Stimulated activated CD4-positive, alpha-beta T cell treated with anti-CD3 and anti-CD28 coated beads, Interleukin-2, amount 100 ng/mL, for 4 hours (primary cell): ENCODE measurements at regions not wholly inside any gene's neighbourhood (a gene's known extent, or its start where the extent isn't known, plus 50 kb on each side); places are given as distances from the start of the nearest gene placed in this dataset.
A peak's percentile ranks its signal among the peaks of the same experiment; 100 is the strongest.

Experiments
- DNase-seq: peaks from one replicate; pipeline ENCODE4 v3.0.0-alpha.2; 2020; ENCODE audit warnings: low read depth

DNA sequence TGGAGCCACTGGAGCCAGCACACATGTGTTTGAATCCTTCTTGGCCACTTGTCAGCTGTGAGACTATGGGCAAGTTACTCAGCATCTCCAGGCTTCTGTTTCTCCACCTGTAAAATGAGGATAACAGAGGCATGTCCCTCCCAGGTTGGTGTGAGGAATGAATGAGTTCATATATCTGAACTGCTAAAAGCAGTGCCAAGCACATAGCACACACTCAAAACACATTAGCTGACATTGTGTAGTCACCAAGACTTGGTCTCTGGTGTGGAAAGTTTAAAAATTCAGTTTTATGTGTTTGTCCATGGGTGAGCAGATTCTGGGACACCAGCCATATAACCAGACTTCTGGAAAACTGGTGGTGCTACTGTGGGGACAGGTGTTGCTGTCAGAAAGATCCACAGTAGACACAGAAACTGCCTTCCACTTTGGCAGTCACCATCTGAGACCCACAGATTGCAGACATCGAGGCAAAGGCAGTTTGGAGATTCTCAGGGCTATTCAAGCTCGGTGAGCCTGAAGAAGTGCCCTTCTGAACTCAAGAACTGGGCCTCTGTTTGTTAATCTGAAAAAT is 115.8 kb downstream of the MRPL14 start:
- no peak for DNase-seq

DNA sequence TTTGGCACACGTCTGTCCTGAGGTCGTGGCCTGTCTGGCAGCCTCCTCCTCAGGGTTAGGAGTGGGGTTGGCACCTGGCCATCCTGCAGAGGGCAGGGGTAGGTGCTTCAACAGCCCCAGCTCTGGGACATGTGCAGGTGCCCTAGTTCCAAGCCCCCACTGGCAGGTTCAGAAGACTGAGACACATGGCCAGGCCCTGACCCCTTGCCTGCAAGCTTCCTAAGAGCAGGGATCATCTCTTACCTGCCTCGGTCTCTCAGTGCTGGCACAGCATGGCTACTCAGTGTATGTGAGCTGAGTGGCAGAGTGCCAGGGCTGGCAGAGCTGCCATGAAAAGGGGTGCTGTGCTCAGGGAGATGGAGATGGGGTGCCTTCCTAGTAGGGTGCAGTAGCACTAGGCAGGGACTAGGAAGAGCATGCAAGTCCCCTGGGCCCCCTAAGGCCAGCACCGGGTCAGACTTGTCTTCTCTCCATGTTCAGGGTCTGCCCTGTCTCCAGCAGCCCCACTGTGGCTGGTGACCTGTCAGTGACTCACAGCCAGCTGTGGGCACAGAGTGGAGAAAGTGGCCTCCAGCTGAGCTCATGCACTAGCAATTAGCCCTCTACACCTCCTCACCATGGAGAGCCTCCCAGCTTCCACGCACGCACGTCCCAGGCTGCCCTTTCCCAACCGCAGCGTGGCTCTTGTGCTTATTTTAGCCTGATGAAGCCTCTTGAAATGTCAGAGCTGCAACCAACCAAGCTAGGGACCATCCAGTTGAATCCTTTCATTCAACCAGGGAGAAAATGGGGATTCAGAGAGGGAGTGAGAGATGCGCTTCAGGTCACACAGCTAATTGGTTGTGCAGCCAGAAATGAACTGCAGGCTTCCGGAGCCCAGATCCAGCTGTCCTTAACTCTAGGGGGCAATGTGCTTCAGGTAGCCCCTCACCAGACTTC is 116.6 kb downstream of the MRPL14 start:
- no peak for DNase-seq

DNA sequence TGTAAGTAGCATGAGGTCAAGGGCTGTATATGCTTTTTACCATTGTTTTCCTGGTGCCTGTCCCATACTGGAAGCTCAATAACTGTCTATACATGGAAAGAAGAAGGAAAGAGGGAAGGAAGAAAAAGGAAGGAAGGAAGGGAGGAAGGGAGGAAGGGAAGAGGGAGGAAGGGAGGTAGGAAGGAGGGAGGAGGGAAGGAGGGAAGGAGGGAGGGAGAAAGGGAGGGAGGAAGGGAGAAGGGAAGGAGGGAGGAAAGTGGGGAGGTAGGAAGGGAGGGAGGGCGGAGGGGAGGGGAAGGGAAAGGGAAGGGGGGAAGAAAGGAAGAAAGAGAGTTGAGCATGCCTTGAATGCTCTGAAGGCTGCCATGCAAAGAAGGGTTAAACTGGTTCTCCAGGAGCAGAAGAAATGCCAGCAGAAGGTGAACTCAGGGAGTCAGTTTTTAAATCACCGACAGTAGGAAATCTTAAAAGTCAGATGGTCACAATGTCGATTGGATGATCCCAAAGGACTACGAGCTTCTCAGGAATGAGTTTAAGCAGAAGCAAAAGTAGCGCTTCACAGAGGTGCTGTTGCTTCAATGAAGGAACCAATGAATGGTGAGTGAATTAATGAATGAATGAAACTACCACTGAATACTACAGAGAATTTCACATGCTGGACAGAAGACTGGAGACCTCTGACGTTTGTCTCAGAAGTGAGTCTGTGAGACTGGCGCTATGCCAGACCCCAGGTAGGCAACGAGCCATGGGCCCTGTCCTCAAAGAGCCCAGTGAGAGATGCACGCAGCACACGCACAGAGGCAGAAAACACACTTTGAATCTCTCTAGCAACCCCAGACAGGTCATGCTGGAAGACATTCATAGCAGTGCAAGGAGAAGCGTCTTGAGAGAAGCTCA is 117.6 kb downstream of the MRPL14 start:
- DNase-seq: no peak

DNA sequence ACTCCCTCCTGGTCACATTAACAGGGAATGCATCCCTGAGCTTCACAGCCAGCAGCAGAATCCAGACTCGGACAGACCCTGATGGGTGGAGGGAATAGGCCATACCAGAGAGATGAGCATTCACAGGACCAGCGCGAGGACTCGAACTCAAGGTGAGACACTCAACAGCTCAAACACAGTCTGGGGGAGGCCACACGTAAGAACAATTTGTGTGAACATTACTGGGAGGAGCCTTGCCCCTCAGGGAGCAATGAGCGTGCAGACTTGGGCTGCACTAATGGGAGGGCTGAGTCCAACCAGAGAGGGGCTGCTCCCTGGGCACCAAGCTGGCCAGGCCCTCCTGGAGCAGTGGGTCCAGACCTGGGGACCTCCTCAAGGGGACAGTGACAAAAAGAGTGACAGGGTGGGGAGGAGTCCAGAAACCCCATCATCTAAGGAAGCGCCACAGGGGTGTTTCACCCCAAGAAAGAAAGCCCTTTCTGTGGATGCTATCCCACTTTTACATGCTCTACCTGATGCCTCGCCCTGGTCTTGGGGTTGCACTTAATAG is 118.4 kb downstream of the MRPL14 start:
- no peak for DNase-seq

DNA sequence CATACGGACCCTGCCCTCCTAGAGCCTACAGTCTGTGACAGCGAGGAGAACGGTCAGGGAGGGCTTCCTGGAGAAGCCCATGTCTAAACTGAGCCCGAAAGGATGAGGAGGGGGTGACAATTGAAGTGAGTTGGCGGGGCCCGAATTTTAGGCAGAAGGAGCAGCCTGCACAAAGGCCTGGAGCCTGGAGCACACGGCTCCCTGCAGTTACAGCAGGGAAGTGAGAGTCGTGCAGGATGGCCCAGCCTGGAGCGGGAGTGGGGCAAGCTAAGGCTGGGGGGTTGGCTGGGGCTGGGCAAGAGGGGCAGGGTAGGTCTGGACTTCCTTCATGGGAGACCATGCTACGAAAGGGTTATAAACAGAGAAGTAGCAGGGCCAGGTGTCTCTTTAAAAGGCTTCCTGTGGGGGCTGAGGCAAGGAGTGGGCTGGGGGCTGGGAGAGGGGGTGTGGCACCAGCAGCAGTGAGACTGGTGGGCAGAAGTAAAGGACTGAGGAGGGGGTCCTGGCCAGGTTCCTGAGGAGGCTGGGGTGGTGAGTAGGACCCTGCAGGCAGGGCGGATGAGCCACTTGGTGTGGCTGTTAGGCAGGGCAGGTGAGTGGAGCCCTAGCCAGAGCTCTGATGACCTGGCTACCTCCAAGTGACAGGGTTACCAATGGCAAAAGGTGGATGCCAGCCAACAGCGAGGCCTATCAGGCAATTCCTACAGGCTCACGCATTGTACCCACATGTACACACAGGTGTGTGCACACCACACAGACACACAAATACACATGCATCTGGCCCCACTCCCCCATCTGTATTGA is 119.2 kb downstream of the MRPL14 start:
- no peak for DNase-seq

DNA sequence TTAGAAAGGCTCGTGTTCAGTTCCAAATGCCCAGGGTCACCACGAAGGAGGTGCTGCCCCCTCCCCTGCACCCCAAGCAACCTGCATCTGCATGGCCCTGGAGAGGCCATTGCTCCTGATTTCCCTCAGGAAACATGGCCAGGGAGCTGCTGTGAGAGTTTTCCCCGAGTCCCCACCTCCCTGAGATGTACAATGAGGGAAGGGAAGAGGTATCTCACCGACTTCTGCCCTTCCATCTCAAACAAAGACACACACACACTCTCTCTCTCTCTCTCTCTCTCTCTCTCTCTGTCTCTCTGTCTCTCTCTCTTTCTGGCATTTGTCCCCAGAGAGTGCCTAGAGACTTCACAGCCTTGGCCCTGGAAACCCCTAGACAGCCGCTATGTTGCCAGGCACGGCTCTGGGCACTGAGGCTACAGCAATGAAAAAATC is 120.4 kb downstream of the MRPL14 start:
- DNase-seq: no peak

DNA sequence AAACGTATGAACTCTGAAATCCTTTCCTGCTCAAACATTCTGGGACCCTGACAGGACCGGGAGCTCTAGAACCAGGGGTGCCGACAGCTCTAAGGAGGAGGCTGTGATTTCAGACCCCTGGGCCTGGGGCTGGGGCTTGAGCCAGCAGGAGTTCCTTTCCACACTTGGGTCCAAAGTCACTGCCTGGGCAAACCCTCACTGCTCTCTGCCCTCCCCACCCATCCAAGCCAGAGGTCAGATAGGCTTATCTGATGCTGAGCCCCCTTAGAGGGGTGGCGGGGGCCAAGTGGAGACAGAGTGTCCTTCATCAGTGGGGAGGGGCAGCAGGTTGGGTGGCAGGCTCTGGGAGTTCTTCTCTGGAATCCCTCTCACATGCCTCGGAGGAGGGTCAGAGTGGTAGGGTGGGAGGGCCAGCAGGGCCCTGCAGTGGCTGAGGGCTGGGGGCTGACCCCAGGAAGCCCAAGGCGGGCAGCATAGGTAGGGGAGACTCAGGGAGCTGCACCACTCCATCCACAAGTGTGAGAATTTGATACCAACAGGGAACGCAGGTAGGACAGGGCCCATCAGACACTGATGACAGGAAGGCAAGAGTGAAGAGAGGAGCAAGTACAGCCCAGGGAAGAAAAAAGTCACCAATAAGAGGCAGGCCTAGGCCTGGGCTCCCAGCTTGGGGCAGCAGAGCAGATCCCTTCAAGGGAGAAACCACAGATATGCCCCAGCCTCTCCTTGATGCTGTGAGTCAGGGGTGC is 121.0 kb downstream of the MRPL14 start:
- no peak for DNase-seq

DNA sequence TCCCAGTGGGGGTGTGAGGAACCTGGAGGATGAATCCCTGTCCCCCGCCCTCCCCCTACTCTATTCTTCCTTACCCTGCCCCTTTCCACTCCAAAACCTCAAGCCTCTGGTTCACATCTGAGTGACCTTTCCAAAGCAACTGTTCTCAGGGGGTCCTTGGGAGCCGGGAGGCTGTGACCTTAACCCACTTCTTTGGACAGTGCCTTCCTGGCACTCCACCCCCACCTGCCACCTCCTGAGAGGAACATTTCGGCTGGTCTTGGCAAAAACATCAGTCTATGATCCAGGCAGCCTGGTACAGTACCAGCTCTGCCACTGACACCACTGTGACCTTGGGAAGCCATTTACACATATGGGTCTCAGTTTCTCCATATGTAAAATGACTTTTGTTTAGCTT is 121.7 kb downstream of the MRPL14 start:
- DNase-seq: no peak

DNA sequence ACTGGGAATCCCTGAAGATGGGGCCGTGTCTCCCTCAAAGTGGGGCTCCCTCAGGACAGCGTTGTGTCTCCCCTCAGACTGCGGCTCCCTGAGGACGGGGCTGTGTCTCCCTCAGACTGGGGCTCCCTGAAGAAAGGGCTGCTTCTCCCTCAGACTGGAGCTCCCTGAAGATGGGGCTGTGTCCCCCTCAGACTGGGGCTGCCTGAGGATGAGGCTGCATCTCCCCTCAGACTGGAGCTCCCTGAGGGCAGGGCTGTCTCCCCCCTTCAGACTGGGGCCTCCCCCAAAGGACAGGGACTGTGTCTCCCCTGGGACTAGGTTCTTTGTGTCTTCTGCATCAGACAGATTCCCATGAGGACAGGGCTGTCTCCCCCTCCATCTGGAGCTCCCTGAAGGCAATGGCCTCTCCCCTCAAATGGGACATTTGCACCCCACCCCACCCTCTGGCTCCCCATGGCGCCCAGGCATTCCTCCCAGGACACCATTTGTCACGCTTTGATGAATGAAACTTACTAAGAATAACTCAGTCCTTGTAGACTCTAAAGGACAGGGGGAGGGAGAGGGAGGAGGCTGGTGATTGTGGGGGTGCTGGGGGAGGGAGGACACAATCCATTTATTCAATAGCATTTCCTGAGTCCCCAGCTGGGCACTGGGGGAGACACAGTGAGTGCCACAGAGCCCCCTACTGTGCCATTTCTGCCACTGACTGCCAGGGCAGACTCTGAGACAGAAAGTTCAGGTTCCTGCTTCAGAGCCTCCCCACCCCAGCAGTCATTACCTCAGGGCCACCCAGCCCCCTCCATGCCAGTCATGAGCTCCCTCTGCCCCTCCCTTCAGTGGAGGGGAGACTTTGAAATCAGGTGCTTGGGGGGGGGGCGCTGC is 122.4 kb downstream of the MRPL14 start:
- DNase-seq: no peak

DNA sequence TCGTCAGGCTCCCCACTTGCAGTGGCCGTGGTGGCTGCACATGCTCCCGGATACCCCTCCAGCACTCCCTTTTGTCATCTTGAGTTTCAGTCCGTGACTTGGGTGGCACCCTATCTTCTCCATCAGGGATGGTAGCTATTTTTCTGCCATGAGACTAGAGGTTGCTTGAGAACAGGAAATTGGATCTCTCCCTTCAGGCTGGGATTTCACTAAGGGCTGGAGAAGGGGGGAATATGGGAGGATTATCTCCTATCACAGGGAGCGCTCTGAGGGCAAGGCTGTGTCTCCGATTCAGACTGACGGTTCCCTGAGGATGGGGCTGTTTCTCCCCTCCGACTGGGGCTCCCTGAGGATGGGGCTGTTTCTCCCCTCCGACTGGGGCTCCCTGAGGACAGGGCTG is 123.1 kb downstream of the MRPL14 start:
- no peak for DNase-seq

DNA sequence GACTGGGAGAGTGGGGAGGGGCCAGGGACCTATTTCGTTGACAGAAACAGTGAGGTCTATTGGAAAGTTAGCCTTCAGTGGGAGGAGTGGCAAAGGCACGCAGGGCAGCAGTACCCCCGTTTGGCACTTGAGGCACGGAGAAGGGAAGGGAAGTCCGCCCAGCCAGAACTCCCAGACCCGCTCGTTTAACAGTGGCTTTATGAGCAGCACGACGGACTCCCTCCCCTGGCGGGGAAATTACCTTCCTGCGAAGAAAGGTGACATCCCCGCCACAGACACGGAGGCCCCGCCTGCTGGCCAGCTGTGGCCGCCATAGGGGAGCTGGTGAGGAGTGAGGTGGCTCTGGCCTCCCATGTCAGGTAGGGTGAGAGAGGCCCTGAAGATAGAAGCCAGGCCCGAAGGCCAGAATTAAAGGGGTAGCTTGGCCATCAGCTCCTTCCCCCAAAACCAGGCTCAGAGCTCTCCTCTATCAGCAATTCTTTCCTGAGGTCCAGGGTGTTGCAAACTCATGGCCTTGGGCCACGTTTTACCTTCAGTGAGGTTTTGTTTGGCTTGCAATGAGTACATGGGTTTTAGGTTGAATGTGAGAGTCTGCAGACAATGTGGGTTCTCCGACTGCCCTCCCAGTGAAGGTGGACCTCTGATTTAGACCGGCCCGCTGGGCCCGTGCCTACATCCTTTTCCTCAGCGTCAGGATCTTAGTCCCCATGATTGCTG is 123.7 kb downstream of the MRPL14 start:
- no peak for DNase-seq

DNA sequence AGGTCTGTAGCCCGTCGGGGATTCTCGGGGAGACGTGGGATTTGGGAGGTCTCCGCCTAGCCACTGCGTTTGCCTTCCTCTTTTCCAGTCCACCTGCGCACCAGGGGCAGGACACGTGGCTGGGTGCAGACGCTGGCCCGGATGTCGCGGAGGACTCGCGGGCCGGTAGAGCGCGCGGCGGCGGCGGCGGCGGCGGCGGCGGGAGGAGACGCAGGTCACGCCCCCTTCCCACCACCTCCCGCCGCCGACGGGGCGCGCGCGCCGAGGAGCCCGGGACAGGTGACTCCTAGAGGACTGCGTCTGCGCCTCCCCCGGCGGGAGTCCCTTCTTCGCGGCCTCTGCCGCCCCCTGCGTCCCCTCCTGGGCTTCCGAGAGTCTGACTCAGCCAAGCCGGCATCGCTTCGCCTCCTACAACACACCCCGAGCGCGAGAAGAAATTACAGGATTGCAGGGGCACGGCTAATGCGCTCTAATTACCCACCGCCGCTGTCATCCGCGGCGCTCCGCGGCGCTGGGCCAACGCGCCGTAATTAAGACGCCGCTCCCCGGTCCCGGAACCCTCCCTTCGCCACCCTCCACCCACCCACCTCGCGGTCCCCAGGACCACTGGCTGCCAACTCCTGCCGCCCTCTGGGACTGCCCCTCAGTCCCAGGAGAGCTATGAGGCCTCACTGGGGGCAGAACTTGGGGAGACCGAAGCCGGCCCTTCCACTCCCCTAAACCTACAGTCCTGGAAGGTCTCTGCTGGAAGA is 124.5 kb downstream of the MRPL14 start:
- DNase-seq: peak; percentile 68

DNA sequence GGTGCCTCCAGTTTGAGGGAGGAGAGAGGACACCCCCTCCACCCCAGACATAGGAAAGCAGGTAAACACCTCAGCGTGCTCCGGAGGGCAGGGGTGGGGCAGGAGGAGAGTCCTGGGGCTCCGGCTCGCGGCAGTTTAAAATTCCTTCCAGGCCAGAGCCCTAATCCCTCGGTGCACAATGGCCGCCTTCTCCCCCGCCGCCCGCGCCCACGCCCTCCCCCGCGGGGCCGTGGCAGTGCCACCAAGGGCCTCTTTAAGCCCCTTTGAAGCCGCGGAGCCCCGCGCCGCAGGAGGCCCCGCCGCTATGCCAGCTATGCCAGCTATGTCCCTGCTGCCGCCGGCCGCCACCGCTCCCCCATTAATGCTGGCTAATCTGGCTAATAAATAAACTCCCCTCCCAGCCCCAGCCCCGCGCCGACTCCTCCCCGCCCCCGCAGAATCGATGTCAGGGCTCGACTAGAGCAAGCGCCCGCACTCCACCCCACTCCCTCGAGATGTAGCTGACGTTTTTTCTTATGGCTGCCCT is 125.1 kb downstream of the MRPL14 start:
- peak; percentile 39 for DNase-seq

DNA sequence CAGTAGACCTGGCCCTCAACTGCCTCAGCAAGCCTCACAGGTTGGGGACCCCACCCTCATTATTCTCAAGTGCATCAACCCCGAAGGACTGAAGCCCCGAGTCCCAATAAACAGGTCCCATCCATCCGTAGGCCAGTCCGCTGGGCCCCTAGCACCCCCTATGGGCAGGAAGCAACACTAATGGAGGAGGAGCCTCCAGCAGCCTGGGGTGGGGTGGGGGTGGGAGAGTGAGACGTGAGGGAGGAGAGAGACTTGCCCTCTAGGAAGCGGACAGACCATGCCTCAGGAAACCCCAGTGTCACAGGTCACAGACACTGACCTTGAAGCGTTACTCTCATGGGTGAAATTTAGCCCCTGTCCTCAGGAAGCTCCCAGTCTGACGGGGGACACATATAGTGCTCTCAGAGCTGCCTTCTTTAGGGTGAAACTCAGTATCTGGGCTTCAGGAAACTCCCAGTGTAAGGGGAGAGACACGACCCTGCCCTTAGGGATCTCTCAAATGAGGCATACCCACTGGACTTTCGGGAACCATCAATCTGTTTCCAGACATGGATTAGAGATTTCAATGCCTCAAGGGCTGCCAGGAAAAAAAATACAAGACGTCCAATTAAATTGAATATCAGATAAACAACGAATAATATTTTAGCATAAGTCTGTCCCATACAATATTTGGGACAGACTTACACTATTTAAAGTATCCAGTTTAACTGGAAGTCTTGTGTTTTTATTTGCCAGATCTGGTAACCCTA is 125.8 kb downstream of the MRPL14 start:
- DNase-seq: no peak

DNA sequence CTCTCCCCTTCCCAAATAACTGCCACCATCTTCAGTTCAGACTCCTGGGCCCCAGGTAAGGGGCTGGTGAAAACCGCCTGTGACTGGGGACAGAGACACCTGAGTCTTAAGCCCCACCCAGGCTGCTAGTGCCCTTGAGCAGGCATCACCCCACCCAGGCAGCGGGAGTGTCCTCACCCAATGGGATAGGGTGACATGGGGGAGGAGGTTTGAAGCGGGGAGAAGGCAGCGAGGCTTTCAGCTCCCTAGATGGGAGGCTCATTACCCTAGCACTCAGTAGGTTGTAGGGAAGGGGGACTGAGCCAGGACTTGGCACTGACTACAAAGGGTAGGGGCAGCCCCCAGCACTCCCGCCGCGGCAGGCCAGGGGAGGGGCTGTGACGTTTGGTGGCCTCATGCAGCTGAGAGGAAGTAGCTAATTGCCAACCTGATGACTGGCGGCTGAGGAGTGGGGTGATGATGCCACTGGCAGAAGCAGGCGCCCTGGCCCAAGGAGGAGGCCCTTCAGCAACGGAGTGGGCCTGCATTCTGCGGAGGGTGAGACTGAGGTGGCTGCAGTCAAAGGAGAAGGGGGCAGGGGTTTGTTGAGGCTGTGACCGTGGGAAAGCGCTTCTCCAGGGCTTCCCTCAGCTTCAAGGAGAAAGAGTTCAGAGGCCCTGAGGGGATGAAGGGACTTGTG is 126.9 kb downstream of the MRPL14 start:
- no peak for DNase-seq

DNA sequence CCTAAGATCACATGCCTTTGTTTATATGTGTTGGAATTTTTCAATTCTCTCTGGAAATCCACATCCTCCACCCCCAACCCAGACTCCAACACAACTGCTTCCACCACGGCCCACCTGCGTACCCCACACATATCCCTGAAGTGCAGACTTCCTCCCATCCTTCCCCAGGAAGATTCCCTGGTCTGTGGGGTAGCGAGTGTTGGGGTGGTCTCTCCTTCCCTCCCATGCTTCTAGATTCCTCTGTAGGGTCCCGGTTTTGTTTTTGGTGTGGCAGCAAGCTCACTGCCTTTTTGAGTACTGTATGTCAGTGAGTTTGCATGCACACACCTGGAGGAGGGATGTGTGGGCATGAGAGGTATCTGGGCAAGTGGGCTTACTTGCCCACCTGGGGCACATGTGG is 127.6 kb downstream of the MRPL14 start:
- DNase-seq: no peak
